SK-N-MC (cell line): ENCODE measurements at regions not wholly inside any gene's neighbourhood (a gene's known extent, or its start where the extent isn't known, plus 50 kb on each side); places are given as distances from the start of the nearest gene placed in this dataset.

ENCODE experiments used
- FOXP2 ChIP-seq: optimal IDR thresholded peaks from 2 replicates; pipeline ENCODE3; 2011; ENCODE audit warnings: mild to moderate bottlenecking, moderate library complexity; ENCODE audit not compliant: insufficient read depth; ENCODE audit errors: extremely low read length, control extremely low read depth
- POLR2AphosphoS5 ChIP-seq: IDR thresholded peaks from 2 replicates; pipeline ENCODE4 v1.6.1; 2012; ENCODE audit warnings: mild to moderate bottlenecking, low read depth, low read length, borderline replicate concordance

GRCh38 chr2:145221516-145221915 lies 701.6 kb upstream of the ZEB2 start:
- no peak for TF ChIP-seq POLR2AphosphoS5
- no peak for TF ChIP-seq FOXP2
